ENCODE measurements at regions not wholly inside any gene's neighbourhood (a gene's known extent, or its start where the extent isn't known, plus 50 kb on each side); places are given as distances from the start of the nearest gene placed in this dataset.
A peak's percentile ranks its signal among the peaks of the same experiment; 100 is the strongest.

DNA sequence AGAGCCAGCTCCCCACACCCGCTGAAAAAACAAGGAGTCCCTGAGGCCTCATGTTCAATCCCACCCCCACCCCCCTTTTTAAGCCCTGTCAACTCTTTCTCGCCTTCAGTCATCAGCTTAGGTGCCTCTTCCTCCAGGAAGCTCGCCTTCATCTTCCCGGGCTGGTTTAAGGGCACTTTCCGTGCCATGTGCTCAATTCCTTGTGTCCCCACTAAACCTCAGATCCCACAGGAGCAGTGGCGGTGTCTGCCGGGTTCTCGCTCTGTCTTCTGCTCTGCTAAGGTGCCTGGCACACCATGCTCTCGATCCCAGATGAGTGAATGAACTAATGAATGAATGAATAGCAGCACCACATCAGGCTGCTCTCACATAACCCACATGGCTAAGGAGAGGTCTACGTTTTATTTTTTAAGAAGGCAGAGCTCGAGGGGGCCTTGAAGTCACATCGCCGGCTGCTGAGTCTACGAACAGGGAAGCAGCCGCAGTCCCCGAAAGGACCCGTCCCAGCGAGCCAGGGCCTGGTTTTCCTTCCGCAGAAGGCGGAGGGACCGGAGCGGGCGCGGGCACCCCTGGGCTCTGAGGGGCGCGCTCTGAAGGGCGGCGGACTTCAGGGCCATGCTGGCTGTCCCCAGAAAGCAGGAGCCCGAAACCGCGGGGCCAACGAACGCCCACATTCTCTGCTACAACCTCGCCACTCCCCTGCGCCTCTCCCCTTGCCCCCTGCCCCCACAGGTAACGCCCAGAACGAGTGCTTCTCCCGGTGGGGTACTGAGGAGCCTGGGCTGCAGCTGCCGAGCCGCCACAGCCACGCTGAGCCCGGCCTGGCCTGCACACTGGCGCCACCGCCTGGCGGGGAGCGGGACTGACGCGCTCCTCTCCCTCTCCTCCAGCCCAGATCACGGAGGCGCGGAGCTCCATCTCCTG, 73.4 kb upstream of the KCNMA1 start:
- peak; percentile 57 to 61 for DNase-seq

DNA sequence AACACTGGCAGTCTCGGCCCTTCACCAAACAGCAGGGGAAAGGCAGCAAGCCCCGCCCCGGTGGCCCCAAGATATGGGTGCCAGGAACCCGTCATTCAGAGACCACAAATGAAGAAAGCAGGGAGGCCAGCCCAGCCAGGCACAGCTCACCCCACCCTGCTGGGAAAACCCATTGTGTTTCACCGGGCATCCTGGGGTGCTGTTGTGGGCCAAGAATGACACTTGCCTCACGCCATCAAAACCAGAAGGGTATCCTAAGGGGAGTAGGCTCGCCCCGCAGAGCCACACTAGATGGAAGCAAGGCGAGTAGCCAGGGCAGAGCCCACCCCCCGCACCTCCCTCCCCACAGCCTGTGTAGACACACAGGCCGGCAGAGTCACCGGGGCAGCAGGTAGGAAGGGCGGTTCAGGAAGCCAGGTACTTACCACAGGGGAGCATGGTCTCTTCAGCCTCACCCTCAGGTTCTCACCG, 72.5 kb upstream of the KCNMA1 start:
- no peak for DNase-seq

DNA sequence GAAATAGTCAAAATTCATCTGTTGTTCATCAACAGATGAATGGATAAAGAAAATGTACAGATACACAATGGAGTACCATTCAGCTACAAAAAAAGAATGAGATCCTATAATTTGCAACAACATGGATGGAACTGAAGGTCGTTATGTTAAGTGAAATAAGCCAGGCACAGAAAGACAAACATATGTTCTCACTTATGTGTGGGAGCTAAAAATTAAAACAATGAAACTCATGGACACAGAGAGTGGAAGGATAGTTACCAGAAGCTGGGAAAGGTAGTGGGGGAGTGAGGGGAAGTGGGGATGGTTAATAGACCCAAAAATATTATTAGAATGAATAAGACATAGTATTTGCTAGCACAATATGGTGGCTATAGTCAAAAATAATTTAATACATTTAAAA, 70.0 kb upstream of the KCNMA1 start:
- DNase-seq, result no peak

DNA sequence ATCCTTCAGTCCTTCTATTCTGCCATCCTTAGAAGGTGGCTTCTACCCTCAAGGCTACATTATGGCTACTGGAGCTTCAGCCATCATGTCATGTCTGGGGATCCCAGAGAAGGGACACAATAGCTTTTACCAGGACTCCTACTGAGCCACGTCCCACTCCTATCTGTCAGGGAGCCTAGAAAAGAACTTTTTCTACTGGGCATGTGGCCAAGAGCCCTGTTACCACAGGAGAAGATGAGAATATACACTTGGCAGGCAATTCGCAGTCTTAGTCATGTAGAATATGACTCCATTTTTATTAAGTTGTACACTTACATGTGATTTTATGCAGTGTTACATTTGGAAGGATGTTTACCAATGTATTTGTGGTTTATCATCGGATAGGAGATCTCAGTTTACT, 64.6 kb upstream of the KCNMA1 start:
- no peak for DNase-seq

DNA sequence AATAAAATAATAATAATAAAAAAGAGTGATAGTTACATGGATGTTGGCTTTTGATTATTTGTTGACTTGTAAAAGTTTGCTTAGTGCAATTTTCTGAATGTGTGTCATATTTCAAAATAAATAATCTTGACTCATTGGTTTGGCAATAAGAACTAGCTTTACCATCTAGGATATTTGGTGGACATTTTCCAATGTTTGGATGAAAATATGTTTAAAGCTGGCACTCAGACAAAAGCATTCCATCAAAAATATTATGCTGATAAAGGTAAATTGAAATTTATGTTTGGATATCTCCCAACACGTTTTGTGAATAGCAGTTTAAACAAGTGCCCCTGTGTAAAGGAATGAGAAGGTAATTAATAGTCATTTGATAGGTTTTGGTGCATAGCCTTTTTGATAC, 62.5 kb upstream of the KCNMA1 start:
- no peak for DNase-seq

DNA sequence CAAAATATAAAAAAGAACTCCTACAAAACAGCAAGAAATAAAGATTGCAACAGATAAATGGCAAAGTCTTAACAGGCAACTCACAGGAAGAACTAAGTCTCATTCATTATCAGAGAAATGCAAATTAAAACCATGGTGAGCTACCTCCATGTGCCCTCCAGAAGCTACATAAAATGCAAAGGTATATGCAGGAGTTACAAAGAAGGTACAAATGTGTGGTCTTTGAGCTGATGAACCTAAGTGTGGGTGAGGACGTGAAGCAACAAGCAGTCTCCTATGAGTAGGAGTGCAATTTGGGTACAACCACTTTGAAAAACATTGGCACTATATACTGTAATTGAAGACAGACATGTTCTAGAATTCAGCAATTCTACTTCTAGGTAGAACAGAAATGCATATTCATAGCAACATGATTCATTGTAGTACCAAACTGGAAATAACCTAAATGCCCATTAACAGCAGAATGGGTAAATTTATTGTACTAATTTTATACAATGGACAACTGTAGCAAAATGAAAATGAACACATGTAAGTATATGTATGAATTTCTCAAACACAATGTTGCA, 61.6 kb upstream of the KCNMA1 start:
- DNase-seq, result no peak

DNA sequence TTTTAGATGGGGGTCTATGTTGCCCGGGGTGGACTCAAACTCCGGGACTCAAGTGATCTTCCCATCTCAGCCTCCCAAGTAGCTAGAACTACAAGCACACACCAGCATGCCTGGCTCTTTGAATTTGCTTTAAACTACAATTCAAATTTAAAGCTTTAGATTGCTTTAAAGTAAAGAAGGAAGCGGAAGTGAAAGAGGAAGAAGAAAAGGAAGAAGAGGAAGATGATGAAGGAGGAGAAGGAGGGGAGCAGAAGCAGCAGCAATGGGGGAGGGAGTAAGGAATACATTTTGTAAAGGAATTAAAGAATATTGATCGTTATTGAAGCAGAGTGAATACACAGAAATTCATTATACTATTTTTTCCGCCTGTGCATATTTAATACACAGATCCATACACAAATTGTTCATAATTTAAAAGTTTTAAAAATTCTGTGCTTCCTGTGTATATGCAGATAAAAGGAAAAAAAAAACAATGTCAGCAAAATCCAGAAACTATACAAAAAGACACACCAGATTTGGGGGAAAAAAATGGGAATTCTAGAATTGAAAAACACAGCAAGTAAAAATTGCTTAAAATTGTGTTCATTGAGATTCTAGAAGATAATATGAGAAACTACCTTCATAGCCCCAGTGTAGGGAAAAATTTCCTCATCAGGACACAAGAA, 60.8 kb upstream of the KCNMA1 start:
- DNase-seq, result peak in 1 of 2 donors; percentile 50

DNA sequence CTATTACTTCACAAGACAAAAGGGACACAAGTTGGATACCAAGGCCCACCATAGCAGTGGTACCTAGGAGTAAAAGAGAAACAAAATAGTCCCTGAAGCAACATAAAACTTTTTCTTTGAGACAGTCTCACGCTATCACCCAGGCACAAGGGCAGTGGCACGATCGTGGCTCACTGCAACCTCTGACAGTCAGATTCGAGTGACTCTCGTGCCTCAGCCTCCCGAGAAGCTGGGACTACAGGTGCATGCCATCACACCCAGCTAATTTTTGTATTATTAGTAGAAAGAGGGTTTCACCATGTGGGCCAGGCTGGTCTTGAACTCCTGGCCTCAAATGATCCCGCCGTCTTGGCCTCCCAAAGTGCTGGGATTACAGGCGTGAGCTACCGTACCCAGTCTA, 59.0 kb upstream of the KCNMA1 start:
- no peak for DNase-seq

DNA sequence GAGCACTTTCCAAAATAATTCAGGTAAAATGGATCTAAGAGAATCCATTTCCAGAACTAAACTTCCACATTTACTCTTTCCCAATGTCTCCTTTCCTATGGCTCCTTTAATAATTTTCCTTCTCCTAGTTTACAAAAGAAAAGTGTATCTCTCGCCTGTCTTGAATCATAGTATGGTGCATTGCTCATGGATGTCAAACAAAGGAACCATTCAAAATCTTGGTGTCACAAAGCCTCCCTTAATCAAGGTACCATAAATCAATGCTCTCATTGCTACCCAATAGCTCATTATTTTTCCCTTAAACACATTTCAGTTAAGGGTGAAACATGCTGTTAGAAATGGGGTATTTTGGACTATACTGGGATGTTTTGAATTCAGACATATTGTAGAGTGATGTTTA, 57.6 kb upstream of the KCNMA1 start:
- no peak for DNase-seq

DNA sequence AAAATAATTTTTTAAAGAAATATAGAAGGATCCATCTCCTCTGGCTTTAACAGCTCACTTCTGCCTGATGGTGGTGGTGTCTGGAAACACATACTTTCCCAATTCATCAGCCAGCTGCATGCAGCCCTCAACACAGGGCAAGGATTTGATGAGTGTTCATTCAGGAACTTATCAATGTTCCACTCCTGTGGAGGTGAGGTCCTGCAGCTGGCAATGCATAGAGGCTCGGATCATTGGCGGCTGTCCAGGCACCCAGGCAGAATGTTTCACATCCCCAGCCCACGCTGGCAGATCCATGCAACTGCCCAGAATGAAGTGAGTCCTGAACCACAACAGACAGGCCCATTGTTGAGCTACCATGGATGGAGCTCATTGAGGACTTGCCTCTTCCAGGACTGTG, 55.2 kb upstream of the KCNMA1 start:
- DNase-seq, result no peak

DNA sequence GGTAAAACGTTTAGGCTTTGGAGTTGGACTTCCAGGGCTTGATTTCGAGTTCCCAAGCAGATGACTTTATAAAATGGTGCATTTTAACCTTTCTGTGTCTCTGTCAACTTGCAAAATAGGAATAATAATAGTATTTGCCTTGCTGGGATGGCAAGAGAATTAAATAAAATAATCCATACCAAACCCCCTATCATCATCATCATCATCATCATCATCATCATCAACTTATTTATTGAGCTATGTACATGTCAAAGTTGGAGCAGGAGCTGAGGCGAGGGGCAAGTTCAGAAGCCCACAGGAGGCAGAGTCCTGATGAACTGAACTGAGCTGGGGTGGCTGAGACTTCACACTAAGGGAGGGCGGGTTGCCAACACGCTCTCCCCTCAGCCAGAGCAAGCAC, 51.7 kb upstream of the KCNMA1 start:
- DNase-seq, result no peak

DNA sequence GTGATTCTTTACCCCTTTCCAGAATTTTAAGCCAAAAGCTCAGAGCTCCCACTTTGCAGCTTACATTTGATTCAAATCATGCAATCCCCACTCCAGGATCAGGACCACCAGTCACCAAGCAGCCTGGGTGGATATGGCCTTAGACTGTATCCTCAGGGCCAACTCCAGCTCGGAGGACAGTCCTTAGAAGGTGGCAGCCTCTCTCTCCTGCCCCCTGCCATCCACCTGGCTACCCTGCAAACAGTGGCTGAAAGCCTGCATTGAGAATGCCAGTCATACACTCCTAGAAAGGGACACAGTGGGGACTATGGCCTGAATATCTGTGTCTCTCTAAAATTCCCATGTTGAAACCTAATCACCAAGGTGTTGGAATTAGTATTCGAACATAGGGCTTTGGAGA, 50.0 kb upstream of the KCNMA1 start:
- DNase-seq, result no peak

Data from inflammatory macrophage (primary cell).